ENCODE measurements at regions not wholly inside any gene's neighbourhood (a gene's known extent, or its start where the extent isn't known, plus 50 kb on each side); places are given as distances from the start of the nearest gene placed in this dataset.

GRCh38 chrX:56499372-56499771 lies 64.1 kb upstream of the UBQLN2 start:
- Histone ChIP-seq H3K36me3 (replicated peaks; ENCODE audit: insufficient read depth, low read depth) (no peaks in the 10 kb centered on the region), H3K79me2 (no peaks in the 10 kb centered on the region), H4K20me1 (ENCODE audit: insufficient read depth, poor library complexity, severe bottlenecking) (no peaks in the 10 kb centered on the region), H3K9me2 (replicated peaks; ENCODE audit: insufficient read depth) (no peaks in the 10 kb centered on the region), H3K27ac (no peak overlapping the region), H3K4me3 (no peak overlapping the region), H2AFZ (no peak overlapping the region), H3K9me3 (ENCODE audit: low read depth) (no peaks in the 10 kb centered on the region), H3K4me1 (ENCODE audit: insufficient read depth) (no peaks in the 10 kb centered on the region), H3K4me2 (no peak overlapping the region), H3K27me3 (no peaks in the 10 kb centered on the region)
- 78% methylated on average over 3 of the region's 3 CpGs for WGBS (ENCODE audit: low lambda C conversion rate, missing lambda C conversion rate)
- DNase-seq (ENCODE audit: low spot score): no peak
- TF ChIP-seq EZH2phosphoT487 (IDR thresholded peaks at IDR 0.05; ENCODE audit: low read depth, severe bottlenecking, unreplicated experiment) (no peak), CTCF (IDR thresholded peaks at IDR 0.05; ENCODE audit: poor library complexity) (no peak), EZH2 (IDR thresholded peaks at IDR 0.05; ENCODE audit: borderline replicate concordance) (no peak)

GRCh38 chrX:56503941-56504673 lies 59.3 kb upstream of the UBQLN2 start:
- peak; percentile 21 for DNase-seq (ENCODE audit: low spot score)
- H2AFZ ChIP-seq: no peak overlapping the region
- H3K36me3 ChIP-seq (replicated peaks; ENCODE audit: insufficient read depth, low read depth): no peaks in the 10 kb centered on the region
- no peaks in the 10 kb centered on the region for H3K79me2 ChIP-seq
- H3K9me3 ChIP-seq (ENCODE audit: low read depth): no peaks in the 10 kb centered on the region
- no peaks in the 10 kb centered on the region for H3K27me3 ChIP-seq
- no peaks in the 10 kb centered on the region for H3K4me1 ChIP-seq (ENCODE audit: insufficient read depth)
- H4K20me1 ChIP-seq (ENCODE audit: insufficient read depth, poor library complexity, severe bottlenecking): no peaks in the 10 kb centered on the region
- no peak overlapping the region for H3K4me3 ChIP-seq
- H3K4me2 ChIP-seq: no peak overlapping the region
- TF ChIP-seq EZH2phosphoT487 (IDR thresholded peaks at IDR 0.05; ENCODE audit: low read depth, severe bottlenecking, unreplicated experiment) (no peak), CTCF (IDR thresholded peaks at IDR 0.05; ENCODE audit: poor library complexity) (no peak), EZH2 (IDR thresholded peaks at IDR 0.05; ENCODE audit: borderline replicate concordance) (no peak)
- peak overlapping the region; percentile 74 for H3K27ac ChIP-seq
- WGBS (ENCODE audit: low lambda C conversion rate, missing lambda C conversion rate): 76% methylated on average over 2 of the region's 2 CpGs
- H3K9me2 ChIP-seq (replicated peaks; ENCODE audit: insufficient read depth): no peaks in the 10 kb centered on the region

- Histone ChIP-seq H3K9me3 (ENCODE audit: low read depth) (no peaks in the 10 kb centered on the region), H4K20me1 (ENCODE audit: insufficient read depth, poor library complexity, severe bottlenecking) (no peaks in the 10 kb centered on the region), H3K4me2 (no peak overlapping the region), H3K27me3 (no peaks in the 10 kb centered on the region), H3K4me1 (ENCODE audit: insufficient read depth) (no peaks in the 10 kb centered on the region), H3K9me2 (replicated peaks; ENCODE audit: insufficient read depth) (no peaks in the 10 kb centered on the region), H3K4me3 (no peak overlapping the region), H3K79me2 (no peaks in the 10 kb centered on the region), H3K27ac (peak overlapping the region; percentile 40), H2AFZ (no peak overlapping the region), H3K36me3 (replicated peaks; ENCODE audit: insufficient read depth, low read depth) (no peaks in the 10 kb centered on the region)
- TF ChIP-seq EZH2 (IDR thresholded peaks at IDR 0.05; ENCODE audit: borderline replicate concordance): no peak
- TF ChIP-seq EZH2phosphoT487 (IDR thresholded peaks at IDR 0.05; ENCODE audit: low read depth, severe bottlenecking, unreplicated experiment): no peak
- no peak for TF ChIP-seq CTCF (IDR thresholded peaks at IDR 0.05; ENCODE audit: poor library complexity)
- WGBS (ENCODE audit: low lambda C conversion rate, missing lambda C conversion rate): 70% methylated on average over 4 of the region's 4 CpGs
- peak; percentile 13 for DNase-seq (ENCODE audit: low spot score)
These were observed 57.6 kb upstream of the UBQLN2 start for GRCh38 chrX:56505866-56506265.

Measured in hepatocyte (in vitro differentiated cells).